GM23338 (cell line): ENCODE measurements at regions not wholly inside any gene's neighbourhood (a gene's known extent, or its start where the extent isn't known, plus 50 kb on each side); places are given as distances from the start of the nearest gene placed in this dataset.
"Not testable (repeated sequence)": the region's sequence is repeated elsewhere in the genome, so short reads cannot be mapped to it uniquely, and the experiment has no call there.

Source experiments
- ATAC-seq: fragments of 200-7000 bp; cut with Tn5 transposase; 3 replicates; pipeline ENCODE4 v1.9.1; 2020
- DNase-seq: peaks from one replicate; pipeline ENCODE4 v3.0.0-alpha.2; 2015; ENCODE audit warnings: low spot score
- H2AFZ ChIP-seq: fragments of 200-600 bp; sonication (generic); 2 replicates; pipeline ENCODE4 v1.8.0; 2016; ENCODE audit warnings: antibody characterized with exemption, mild to moderate bottlenecking, moderate library complexity
- H3F3A ChIP-seq: fragments of 200-600 bp; sonication (generic); replicated peaks from 2 replicates; pipeline ENCODE4 v1.8.0; 2017; ENCODE audit warnings: antibody characterized with exemption, mixed run types, low read depth
- H3K27ac ChIP-seq: fragments of 200-600 bp; sonication (generic); 2 replicates; pipeline ENCODE4 v1.6.1; 2016; ENCODE audit warnings: low read depth
- H3K27me3 ChIP-seq: fragments of 200-600 bp; sonication (generic); 2 replicates; pipeline ENCODE4 v1.8.0; 2016; ENCODE audit warnings: mild to moderate bottlenecking, mixed run types, moderate library complexity; ENCODE audit not compliant: insufficient read depth
- H3K36me3 ChIP-seq: fragments of 200-600 bp; sonication (generic); 2 replicates; pipeline ENCODE4 v1.8.0; 2016; ENCODE audit warnings: mild to moderate bottlenecking; ENCODE audit not compliant: insufficient read depth
- H3K4me1 ChIP-seq: fragments of 200-600 bp; sonication (generic); 2 replicates; pipeline ENCODE4 v1.8.0; 2016; ENCODE audit warnings: mild to moderate bottlenecking, moderate library complexity; ENCODE audit not compliant: insufficient read depth
- H3K4me2 ChIP-seq: fragments of 200-600 bp; sonication (generic); 2 replicates; pipeline ENCODE4 v1.7.1; 2017; ENCODE audit warnings: mixed run types
- H3K4me3 ChIP-seq: fragments of 200-600 bp; sonication (generic); 2 replicates; pipeline ENCODE4 v1.6.1; 2016; ENCODE audit warnings: mixed run types
- H3K79me2 ChIP-seq: fragments of 200-600 bp; sonication (generic); replicated peaks from 2 replicates; pipeline ENCODE4 v1.8.0; 2017; ENCODE audit warnings: mild to moderate bottlenecking; ENCODE audit not compliant: insufficient read depth
- H3K9me2 ChIP-seq: fragments of 200-600 bp; sonication (generic); 2 replicates; pipeline ENCODE4 v1.8.0; 2017; ENCODE audit not compliant: insufficient read depth
- H4K20me1 ChIP-seq: fragments of 200-600 bp; sonication (generic); replicated peaks from 2 replicates; pipeline ENCODE4 v1.8.0; 2017; ENCODE audit warnings: mild to moderate bottlenecking; ENCODE audit not compliant: insufficient read depth
- H3K27ac Mint-ChIP-seq: 2 replicates; pipeline ENCODE4 v1.8.0; 2020; ENCODE audit warnings: inconsistent platforms, mild to moderate bottlenecking, moderate library complexity, mixed read lengths
- H3K27me3 Mint-ChIP-seq: 3 replicates; pipeline ENCODE4 v1.8.0; 2022; ENCODE audit warnings: low read depth, mild to moderate bottlenecking, moderate library complexity, mixed read lengths, inconsistent platforms; ENCODE audit not compliant: insufficient read depth, poor library complexity
- H3K36me3 Mint-ChIP-seq: 3 replicates; pipeline ENCODE4 v1.8.0; 2021; ENCODE audit warnings: low read depth, mild to moderate bottlenecking, inconsistent platforms, moderate library complexity, mixed read lengths
- H3K4me1 Mint-ChIP-seq: 3 replicates; pipeline ENCODE4 v1.8.0; 2020; ENCODE audit warnings: mild to moderate bottlenecking, inconsistent platforms, mixed read lengths
- H3K4me3 Mint-ChIP-seq: 3 replicates; pipeline ENCODE4 v1.8.0; 2021; ENCODE audit warnings: moderate library complexity, mild to moderate bottlenecking, inconsistent platforms, mixed read lengths
- H3K9me3 Mint-ChIP-seq: 3 replicates; pipeline ENCODE4 v1.8.0; 2020; ENCODE audit warnings: moderate library complexity, mild to moderate bottlenecking, inconsistent platforms, mixed read lengths
- CREB1 ChIP-seq: fragments of 250-450 bp; sonication (Bioruptor Pico); IDR thresholded peaks from 2 replicates; pipeline ENCODE4 v1.5.0; 2020; ENCODE audit warnings: low read depth, mild to moderate bottlenecking, moderate library complexity
- EZH2 ChIP-seq: fragments of 200-600 bp; sonication (generic); IDR thresholded peaks from one replicate; pipeline ENCODE4 v1.8.0; 2017; ENCODE audit warnings: antibody characterized with exemption, mild to moderate bottlenecking, low read depth; ENCODE audit not compliant: unreplicated experiment
- JUNB ChIP-seq: IDR thresholded peaks from one replicate; pipeline ENCODE4 v1.6.1; 2016; ENCODE audit warnings: antibody characterized with exemption; ENCODE audit not compliant: unreplicated experiment
- NANOG ChIP-seq: IDR thresholded peaks from 2 replicates; pipeline ENCODE4 v1.6.1; 2016; ENCODE audit warnings: antibody characterized with exemption, borderline replicate concordance
- POLR2AphosphoS5 ChIP-seq: IDR thresholded peaks from 2 replicates; pipeline ENCODE4 v1.6.1; 2016; ENCODE audit warnings: antibody characterized with exemption, low read depth
- ZNF114 ChIP-seq: fragments of 250-450 bp; sonication (Bioruptor Pico); IDR thresholded peaks from 2 replicates; pipeline ENCODE4 v1.5.0; 2020; ENCODE audit warnings: mild to moderate bottlenecking, moderate library complexity
- TF ChIP-seq, protein P1 (sequence below): IDR thresholded peaks from 2 replicates; pipeline ENCODE4 v1.6.1; 2016; ENCODE audit warnings: antibody characterized with exemption
- TF ChIP-seq, protein P2 (sequence below): IDR thresholded peaks from one replicate; pipeline ENCODE4 v1.6.1; 2018; ENCODE audit warnings: antibody characterized with exemption; ENCODE audit not compliant: unreplicated experiment

DNA sequence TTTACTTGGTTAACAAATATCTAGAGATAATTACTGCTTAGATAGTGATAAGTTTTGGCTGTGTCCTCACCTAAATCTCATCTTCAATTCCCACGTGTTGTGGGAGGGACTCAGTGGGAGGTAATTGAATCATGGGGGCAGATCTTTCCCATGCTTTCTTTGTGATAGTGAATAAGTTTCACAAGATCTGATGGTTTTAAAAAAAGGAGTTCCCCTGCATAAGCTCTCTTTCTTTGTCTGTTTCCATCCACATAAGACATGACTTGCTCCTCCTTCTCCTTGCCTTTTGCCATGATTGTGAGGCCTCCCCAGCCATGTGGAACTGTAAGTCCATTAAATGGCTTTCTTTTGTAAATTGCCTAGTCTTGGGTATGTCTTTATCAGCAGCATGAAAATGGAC lies 266.0 kb upstream of the ANKRD50 start:
- not testable (repeated sequence) for H2AFZ ChIP-seq, H3K27ac Mint-ChIP-seq, H3K27me3 Mint-ChIP-seq, DNase-seq, H3K4me1 ChIP-seq, H4K20me1 ChIP-seq, ATAC-seq, H3F3A ChIP-seq, H3K79me2 ChIP-seq, H3K27ac ChIP-seq, H3K4me1 Mint-ChIP-seq, H3K9me2 ChIP-seq, H3K36me3 ChIP-seq, H3K4me3 Mint-ChIP-seq, H3K9me3 Mint-ChIP-seq, H3K36me3 Mint-ChIP-seq, H3K4me2 ChIP-seq, H3K4me3 ChIP-seq, H3K27me3 ChIP-seq

DNA sequence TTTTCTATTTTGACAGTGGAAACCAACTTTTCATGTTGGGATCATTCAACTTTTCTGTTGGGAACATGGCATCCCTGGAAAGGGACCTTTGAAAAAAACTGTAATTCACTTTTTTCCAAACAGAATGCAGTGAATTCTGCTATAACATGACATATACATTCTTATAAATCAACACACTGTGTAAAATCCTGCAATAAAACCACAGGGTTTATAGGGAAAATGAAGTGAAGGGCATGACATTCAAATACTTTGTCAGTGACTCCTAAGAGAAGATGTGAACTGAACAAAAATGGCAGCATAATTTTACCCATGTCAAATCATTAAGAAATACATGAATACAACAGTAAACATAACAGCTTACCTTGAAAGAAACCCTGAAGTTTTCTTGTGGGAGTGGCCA lies 264.5 kb upstream of the ANKRD50 start:
- Histone ChIP-seq H3K4me1 (no peaks in the 10 kb centered on the region), H4K20me1 (no peaks in the 10 kb centered on the region), H3K4me3 (no peak overlapping the region), H3K79me2 (no peaks in the 10 kb centered on the region), H3K36me3 (no peaks in the 10 kb centered on the region), H3F3A (no peaks in the 10 kb centered on the region), H3K9me2 (no peaks in the 10 kb centered on the region), H3K27me3 (no peaks in the 10 kb centered on the region), H3K4me2 (no peak overlapping the region), H2AFZ (no peak overlapping the region), H3K27ac (no peak overlapping the region)
- Mint-ChIP-seq H3K36me3 (no peaks in the 10 kb centered on the region), H3K4me1 (peaks cover 4% of the 10 kb centered on the region; the same call in 2 of the 3 replicates), H3K4me3 (no peak overlapping the region), H3K9me3 (no peaks in the 10 kb centered on the region), H3K27ac (no peak overlapping the region), H3K27me3 (no peaks in the 10 kb centered on the region)
- ATAC-seq: no peak
- no peak for DNase-seq
- TF ChIP-seq POLR2AphosphoS5 (no peak), EZH2 (no peak), ZNF114 (CRISPR knock-in tag) (no peak), CREB1 (no peak), NANOG (no peak), JUNB (no peak)
- TF ChIP-seq, protein P1, sequence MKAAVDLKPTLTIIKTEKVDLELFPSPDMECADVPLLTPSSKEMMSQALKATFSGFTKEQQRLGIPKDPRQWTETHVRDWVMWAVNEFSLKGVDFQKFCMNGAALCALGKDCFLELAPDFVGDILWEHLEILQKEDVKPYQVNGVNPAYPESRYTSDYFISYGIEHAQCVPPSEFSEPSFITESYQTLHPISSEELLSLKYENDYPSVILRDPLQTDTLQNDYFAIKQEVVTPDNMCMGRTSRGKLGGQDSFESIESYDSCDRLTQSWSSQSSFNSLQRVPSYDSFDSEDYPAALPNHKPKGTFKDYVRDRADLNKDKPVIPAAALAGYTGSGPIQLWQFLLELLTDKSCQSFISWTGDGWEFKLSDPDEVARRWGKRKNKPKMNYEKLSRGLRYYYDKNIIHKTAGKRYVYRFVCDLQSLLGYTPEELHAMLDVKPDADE: no peak
- TF ChIP-seq, protein P2, sequence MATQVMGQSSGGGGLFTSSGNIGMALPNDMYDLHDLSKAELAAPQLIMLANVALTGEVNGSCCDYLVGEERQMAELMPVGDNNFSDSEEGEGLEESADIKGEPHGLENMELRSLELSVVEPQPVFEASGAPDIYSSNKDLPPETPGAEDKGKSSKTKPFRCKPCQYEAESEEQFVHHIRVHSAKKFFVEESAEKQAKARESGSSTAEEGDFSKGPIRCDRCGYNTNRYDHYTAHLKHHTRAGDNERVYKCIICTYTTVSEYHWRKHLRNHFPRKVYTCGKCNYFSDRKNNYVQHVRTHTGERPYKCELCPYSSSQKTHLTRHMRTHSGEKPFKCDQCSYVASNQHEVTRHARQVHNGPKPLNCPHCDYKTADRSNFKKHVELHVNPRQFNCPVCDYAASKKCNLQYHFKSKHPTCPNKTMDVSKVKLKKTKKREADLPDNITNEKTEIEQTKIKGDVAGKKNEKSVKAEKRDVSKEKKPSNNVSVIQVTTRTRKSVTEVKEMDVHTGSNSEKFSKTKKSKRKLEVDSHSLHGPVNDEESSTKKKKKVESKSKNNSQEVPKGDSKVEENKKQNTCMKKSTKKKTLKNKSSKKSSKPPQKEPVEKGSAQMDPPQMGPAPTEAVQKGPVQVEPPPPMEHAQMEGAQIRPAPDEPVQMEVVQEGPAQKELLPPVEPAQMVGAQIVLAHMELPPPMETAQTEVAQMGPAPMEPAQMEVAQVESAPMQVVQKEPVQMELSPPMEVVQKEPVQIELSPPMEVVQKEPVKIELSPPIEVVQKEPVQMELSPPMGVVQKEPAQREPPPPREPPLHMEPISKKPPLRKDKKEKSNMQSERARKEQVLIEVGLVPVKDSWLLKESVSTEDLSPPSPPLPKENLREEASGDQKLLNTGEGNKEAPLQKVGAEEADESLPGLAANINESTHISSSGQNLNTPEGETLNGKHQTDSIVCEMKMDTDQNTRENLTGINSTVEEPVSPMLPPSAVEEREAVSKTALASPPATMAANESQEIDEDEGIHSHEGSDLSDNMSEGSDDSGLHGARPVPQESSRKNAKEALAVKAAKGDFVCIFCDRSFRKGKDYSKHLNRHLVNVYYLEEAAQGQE: no peak
